HCT116 (cell line): ENCODE measurements at regions not wholly inside any gene's neighbourhood (a gene's known extent, or its start where the extent isn't known, plus 50 kb on each side); places are given as distances from the start of the nearest gene placed in this dataset.

Source experiments
- ATAC-seq: fragments of 200-7000 bp; cut with Tn5 transposase; 2 replicates; pipeline ENCODE4 v1.9.1; 2020; ENCODE audit warnings: mild to moderate bottlenecking, moderate library complexity
- BruUV-seq: library from RNA; stranded (reverse); fragments of 400-500 nt; replicated peaks from 2 replicates; lab custom pipeline; 2021; lab: Mats Ljungman, UMichigan
- CTCF ChIA-PET: fragments of 300-600 bp; sonication (Branson Sonifier 250); formaldehyde crosslinking; loops from one replicate; lab custom pipeline; 2021; ENCODE audit warnings: antibody characterized with exemption; lab: Charles Lee
- POLR2A ChIA-PET: fragments of 300-600, 350-600 bp; sonication (Branson Sonifier 250); formaldehyde crosslinking; loops from one replicate; lab custom pipeline; 2021; ENCODE audit warnings: antibody characterized with exemption; lab: Charles Lee
- RAD21 ChIA-PET, 2 experiments: fragments of 300-600 bp; sonication (Branson Sonifier 250); formaldehyde crosslinking; loops; one replicate each; lab custom pipeline; 2023; ENCODE audit warnings: low total read pairs in 2 of 2; ENCODE audit not compliant: uncharacterized antibody in 2 of 2, unreplicated experiment in 2 of 2, low non-redundant PET in 1 of 2; lab: Charles Lee
- DNase-seq: peaks from one replicate; pipeline ENCODE4 v3.0.0-alpha.2; 2010; ENCODE audit warnings: low read depth, low spot score
- H2AFZ ChIP-seq: fragments of 200-600 bp; shearing (Covaris generic), sonication (generic); 2 replicates; pipeline ENCODE4 v1.6.1; 2017; ENCODE audit warnings: low read depth, mixed run types, mixed read lengths, antibody characterized with exemption, low read length; ENCODE audit not compliant: poor library complexity, severe bottlenecking
- H3K27ac ChIP-seq: 2 replicates; pipeline ENCODE4 v1.5.1; 2012; ENCODE audit warnings: low read depth, low read length
- H3K27me3 ChIP-seq: fragments of 200-600 bp; sonication (generic); 2 replicates; pipeline ENCODE4 v1.6.1; 2016; ENCODE audit warnings: mixed run types, low read length, mixed read lengths; ENCODE audit not compliant: insufficient read depth
- H3K36me3 ChIP-seq, 2 experiments: fragments of 200-500 bp in 1 of 2; fragments of 200-600 bp in 1 of 2; sonication (Bioruptor generic) in 1 of 2; sonication (generic) in 1 of 2; 2 replicates each; pipeline versions ENCODE4 v1.5.1 to v1.6.1; 2014 to 2016; ENCODE audit warnings: low read length in 2 of 2, inconsistent platforms in 1 of 2, mixed read lengths in 1 of 2, mixed run types in 1 of 2; ENCODE audit not compliant: insufficient read depth in 2 of 2, control insufficient read depth in 1 of 2
- H3K4me1 ChIP-seq, 2 experiments: fragments of 200-600 bp in 1 of 2; sonication (generic) in 1 of 2; 2 replicates each; pipeline versions ENCODE4 v1.5.1 to v1.6.1; 2012 to 2017; ENCODE audit warnings: low read length in 2 of 2, inconsistent platforms in 1 of 2, mild to moderate bottlenecking in 1 of 2, mixed read lengths in 1 of 2, mixed run types in 1 of 2, moderate library complexity in 1 of 2; ENCODE audit not compliant: insufficient read depth in 2 of 2, control insufficient read depth in 1 of 2
- H3K4me2 ChIP-seq: fragments of 200-600 bp; sonication (generic); 2 replicates; pipeline ENCODE4 v1.6.1; 2017; ENCODE audit warnings: mixed run types, low read length, mixed read lengths
- H3K4me3 ChIP-seq, 2 experiments: fragments of 200-600 bp in 1 of 2; sonication (generic) in 1 of 2; replicated peaks in 1 of 2; 2 replicates each; pipeline ENCODE4 v1.5.1; 2011 to 2016; ENCODE audit warnings: low read length in 2 of 2, control low read depth in 1 of 2, low read depth in 1 of 2, mild to moderate bottlenecking in 1 of 2, mixed read lengths in 1 of 2, mixed run types in 1 of 2
- H3K79me2 ChIP-seq: fragments of 200-600 bp; sonication (generic); 2 replicates; pipeline ENCODE4 v1.6.1; 2017; ENCODE audit warnings: mild to moderate bottlenecking, mixed run types, low read length, moderate library complexity, mixed read lengths; ENCODE audit not compliant: insufficient read depth
- H3K9ac ChIP-seq: fragments of 200-600 bp; sonication (generic); 2 replicates; pipeline ENCODE4 v1.6.1; 2016; ENCODE audit warnings: low read length, mixed read lengths
- H3K9me2 ChIP-seq: fragments of 200-600 bp; sonication (generic), shearing (Covaris generic); 2 replicates; pipeline ENCODE4 v1.6.1; 2017; ENCODE audit warnings: mixed run types, mild to moderate bottlenecking, moderate library complexity; ENCODE audit not compliant: insufficient read depth
- H3K9me3 ChIP-seq, 2 experiments: fragments of 200-500 bp in 1 of 2; fragments of 200-600 bp in 1 of 2; sonication (Bioruptor generic) in 1 of 2; sonication (generic) in 1 of 2; 2 replicates each; pipeline ENCODE4 v1.6.1; 2014 to 2017; ENCODE audit warnings: low read length in 2 of 2, mixed read lengths in 2 of 2, inconsistent platforms in 1 of 2, low read depth in 1 of 2, mild to moderate bottlenecking in 1 of 2, mixed run types in 1 of 2, moderate library complexity in 1 of 2; ENCODE audit not compliant: control insufficient read depth in 1 of 2, insufficient read depth in 1 of 2
- H4K20me1 ChIP-seq: fragments of 200-600 bp; sonication (generic), shearing (Covaris generic); 2 replicates; pipeline ENCODE4 v1.6.1; 2017; ENCODE audit warnings: mixed run types, mild to moderate bottlenecking, moderate library complexity; ENCODE audit not compliant: insufficient read depth
- CBX3 ChIP-seq: IDR thresholded peaks from 2 replicates; pipeline ENCODE4 v1.6.1; 2012; ENCODE audit warnings: low read depth
- CEBPB ChIP-seq: IDR thresholded peaks from 2 replicates; pipeline ENCODE4 v1.6.1; 2012; ENCODE audit warnings: low read depth
- ELF1 ChIP-seq: IDR thresholded peaks from 2 replicates; pipeline ENCODE4 v1.6.1; 2012; ENCODE audit warnings: low read depth, borderline replicate concordance
- EZH2 ChIP-seq: fragments of 200-600 bp; sonication (generic); IDR thresholded peaks from 2 replicates; pipeline ENCODE4 v1.6.1; 2017; ENCODE audit warnings: antibody characterized with exemption, mixed run types
- EZH2phosphoT487 ChIP-seq: fragments of 200-600 bp; IDR thresholded peaks from 2 replicates; pipeline ENCODE4 v1.6.1; 2018; ENCODE audit warnings: antibody characterized with exemption, borderline replicate concordance
- FOSL1 ChIP-seq: IDR thresholded peaks from 2 replicates; pipeline ENCODE4 v1.6.1; 2012; ENCODE audit warnings: low read depth
- MAX ChIP-seq: IDR thresholded peaks from 2 replicates; pipeline ENCODE4 v1.6.1; 2012
- POLR2A ChIP-seq: IDR thresholded peaks from 2 replicates; pipeline ENCODE4 v1.7.0; 2011; ENCODE audit warnings: borderline replicate concordance; ENCODE audit not compliant: insufficient read depth, insufficient read length; ENCODE audit errors: extremely low read depth
- POLR2AphosphoS5 ChIP-seq: IDR thresholded peaks from 2 replicates; pipeline ENCODE4 v1.6.1; 2011; ENCODE audit warnings: mild to moderate bottlenecking, low read depth, low read length, moderate library complexity
- RAD21 ChIP-seq: IDR thresholded peaks from 2 replicates; pipeline ENCODE4 v1.6.1; 2012; ENCODE audit warnings: low read depth, mild to moderate bottlenecking
- REST ChIP-seq: IDR thresholded peaks from 2 replicates; pipeline ENCODE4 v1.6.1; 2012; ENCODE audit warnings: low read depth
- SIN3A ChIP-seq: IDR thresholded peaks from 2 replicates; pipeline ENCODE4 v1.6.1; 2012; ENCODE audit warnings: low read depth
- SP1 ChIP-seq: IDR thresholded peaks from 2 replicates; pipeline ENCODE4 v1.6.1; 2012; ENCODE audit warnings: low read depth
- SRF ChIP-seq: IDR thresholded peaks from 2 replicates; pipeline ENCODE4 v1.6.1; 2012; ENCODE audit warnings: low read depth
- TCF7L2 ChIP-seq: IDR thresholded peaks from 2 replicates; pipeline ENCODE4 v1.7.0; 2011; ENCODE audit warnings: borderline replicate concordance, inconsistent platforms; ENCODE audit not compliant: insufficient read depth, insufficient read length; ENCODE audit errors: extremely low read depth
- YY1 ChIP-seq: IDR thresholded peaks from 2 replicates; pipeline ENCODE4 v1.6.1; 2011; ENCODE audit warnings: low read length, low read depth, moderate library complexity, mild to moderate bottlenecking; ENCODE audit not compliant: insufficient replicate concordance; ENCODE audit errors: extremely low read depth
- ZFX ChIP-seq: fragments of 450-650 bp; IDR thresholded peaks from 2 replicates; pipeline ENCODE4 v1.6.1; 2017
- ZNF274 ChIP-seq: fragments of 200-500 bp; sonication (Bioruptor generic); IDR thresholded peaks from 2 replicates; pipeline ENCODE4 v1.6.1; 2014; ENCODE audit warnings: mild to moderate bottlenecking, low read depth, low read length, inconsistent platforms
- intact Hi-C: fragments of 100-400 bp; cut with micrococcal nuclease; formaldehyde crosslinking; loops from 2 replicates; pipeline ENCODE4 v1.10.0; 2022
- TF ChIP-seq, protein P1 (sequence below): IDR thresholded peaks from 2 replicates; pipeline ENCODE4 v1.6.1; 2011; ENCODE audit warnings: mild to moderate bottlenecking, low read length, moderate library complexity; ENCODE audit not compliant: insufficient replicate concordance; ENCODE audit errors: extremely low read depth
- TF ChIP-seq, protein P2 (sequence below), 3 experiments: fragments of 200-600 bp in 1 of 3; sonication (generic) in 1 of 3; IDR thresholded peaks in 2 of 3; conservative IDR thresholded peaks in 1 of 3; 2 replicates each; pipeline ENCODE4 v1.5.1; 2012 to 2017; ENCODE audit warnings: low read depth in 2 of 3, low read length in 2 of 3, antibody characterized with exemption in 1 of 3, borderline replicate concordance in 1 of 3, control low read depth in 1 of 3, mild to moderate bottlenecking in 1 of 3, mixed read lengths in 1 of 3, mixed run types in 1 of 3, moderate library complexity in 1 of 3; ENCODE audit not compliant: insufficient read depth in 1 of 3

GRCh38 chr3:167187221-167187620 is 192.9 kb downstream of the ZBBX start:
- ChIA-PET POLR2A (no interaction called here), RAD21 (no interaction called here)
- no peaks in the 10 kb centered on the region for H4K20me1 ChIP-seq
- DNase-seq (no peak), ATAC-seq (no peak)
- H3K4me1 ChIP-seq, result no peaks in the 10 kb centered on the region
- no peak overlapping the region for H2AFZ ChIP-seq
- H3K36me3 ChIP-seq, result no peaks in the 10 kb centered on the region
- no peaks in the 10 kb centered on the region for H3K79me2 ChIP-seq
- no peak overlapping the region for H3K27ac ChIP-seq
- no peak overlapping the region for H3K4me2 ChIP-seq
- TF ChIP-seq EZH2phosphoT487, result no peak
- no peak for TF ChIP-seq SIN3A
- no peak for TF ChIP-seq ZNF274
- TF ChIP-seq EZH2, result no peak
- TF ChIP-seq TCF7L2, result no peak
- TF ChIP-seq, protein P1, sequence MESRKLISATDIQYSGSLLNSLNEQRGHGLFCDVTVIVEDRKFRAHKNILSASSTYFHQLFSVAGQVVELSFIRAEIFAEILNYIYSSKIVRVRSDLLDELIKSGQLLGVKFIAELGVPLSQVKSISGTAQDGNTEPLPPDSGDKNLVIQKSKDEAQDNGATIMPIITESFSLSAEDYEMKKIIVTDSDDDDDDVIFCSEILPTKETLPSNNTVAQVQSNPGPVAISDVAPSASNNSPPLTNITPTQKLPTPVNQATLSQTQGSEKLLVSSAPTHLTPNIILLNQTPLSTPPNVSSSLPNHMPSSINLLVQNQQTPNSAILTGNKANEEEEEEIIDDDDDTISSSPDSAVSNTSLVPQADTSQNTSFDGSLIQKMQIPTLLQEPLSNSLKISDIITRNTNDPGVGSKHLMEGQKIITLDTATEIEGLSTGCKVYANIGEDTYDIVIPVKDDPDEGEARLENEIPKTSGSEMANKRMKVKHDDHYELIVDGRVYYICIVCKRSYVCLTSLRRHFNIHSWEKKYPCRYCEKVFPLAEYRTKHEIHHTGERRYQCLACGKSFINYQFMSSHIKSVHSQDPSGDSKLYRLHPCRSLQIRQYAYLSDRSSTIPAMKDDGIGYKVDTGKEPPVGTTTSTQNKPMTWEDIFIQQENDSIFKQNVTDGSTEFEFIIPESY, result no peak
- TF ChIP-seq ELF1, result no peak
- no peak for TF ChIP-seq RAD21
- TF ChIP-seq, protein P2, sequence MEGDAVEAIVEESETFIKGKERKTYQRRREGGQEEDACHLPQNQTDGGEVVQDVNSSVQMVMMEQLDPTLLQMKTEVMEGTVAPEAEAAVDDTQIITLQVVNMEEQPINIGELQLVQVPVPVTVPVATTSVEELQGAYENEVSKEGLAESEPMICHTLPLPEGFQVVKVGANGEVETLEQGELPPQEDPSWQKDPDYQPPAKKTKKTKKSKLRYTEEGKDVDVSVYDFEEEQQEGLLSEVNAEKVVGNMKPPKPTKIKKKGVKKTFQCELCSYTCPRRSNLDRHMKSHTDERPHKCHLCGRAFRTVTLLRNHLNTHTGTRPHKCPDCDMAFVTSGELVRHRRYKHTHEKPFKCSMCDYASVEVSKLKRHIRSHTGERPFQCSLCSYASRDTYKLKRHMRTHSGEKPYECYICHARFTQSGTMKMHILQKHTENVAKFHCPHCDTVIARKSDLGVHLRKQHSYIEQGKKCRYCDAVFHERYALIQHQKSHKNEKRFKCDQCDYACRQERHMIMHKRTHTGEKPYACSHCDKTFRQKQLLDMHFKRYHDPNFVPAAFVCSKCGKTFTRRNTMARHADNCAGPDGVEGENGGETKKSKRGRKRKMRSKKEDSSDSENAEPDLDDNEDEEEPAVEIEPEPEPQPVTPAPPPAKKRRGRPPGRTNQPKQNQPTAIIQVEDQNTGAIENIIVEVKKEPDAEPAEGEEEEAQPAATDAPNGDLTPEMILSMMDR (IDR thresholded peaks at IDR 0.05 in 2 of 3, conservative IDR thresholded peaks at IDR 0.05 in 1 of 3; ENCODE audit: borderline replicate concordance in 1 of 3, insufficient read depth in 1 of 3, low read depth in 2 of 3, low read length in 2 of 3), result no peak
- TF ChIP-seq SP1, result no peak
- no peak for TF ChIP-seq POLR2A
- TF ChIP-seq CBX3, result no peak
- TF ChIP-seq SRF, result no peak
- no peak for TF ChIP-seq ZFX
- TF ChIP-seq CEBPB, result no peak
- no peak for TF ChIP-seq MAX
- TF ChIP-seq REST, result no peak
- TF ChIP-seq YY1, result no peak
- TF ChIP-seq POLR2AphosphoS5, result no peak
- no peak for TF ChIP-seq FOSL1
- TF ChIP-seq, all 23 proteins: peak for 0
- BruUV-seq, result no TSS peak
- intact Hi-C loops, result no loop called here
- Histone ChIP-seq H3K9me2 (no peaks in the 10 kb centered on the region), H3K27me3 (no peaks in the 10 kb centered on the region), H3K9ac (no peak overlapping the region), H3K4me3 (no peak overlapping the region), H3K9me3 (no peaks in the 10 kb centered on the region)
- CTCF ChIA-PET, result no interaction called here
